Endothelial cell of hepatic sinusoid (primary cell): ENCODE measurements at regions not wholly inside any gene's neighbourhood (a gene's known extent, or its start where the extent isn't known, plus 50 kb on each side); places are given as distances from the start of the nearest gene placed in this dataset.
"Not testable (repeated sequence)": the region's sequence is repeated elsewhere in the genome, so short reads cannot be mapped to it uniquely, and the experiment has no call there.

Source experiments
- in situ Hi-C: cut with HindIII; loops from 2 replicates; pipeline ENCODE4 v1.10.0; 2017; ENCODE audit warnings: low sequenced_read_pairs

DNA sequence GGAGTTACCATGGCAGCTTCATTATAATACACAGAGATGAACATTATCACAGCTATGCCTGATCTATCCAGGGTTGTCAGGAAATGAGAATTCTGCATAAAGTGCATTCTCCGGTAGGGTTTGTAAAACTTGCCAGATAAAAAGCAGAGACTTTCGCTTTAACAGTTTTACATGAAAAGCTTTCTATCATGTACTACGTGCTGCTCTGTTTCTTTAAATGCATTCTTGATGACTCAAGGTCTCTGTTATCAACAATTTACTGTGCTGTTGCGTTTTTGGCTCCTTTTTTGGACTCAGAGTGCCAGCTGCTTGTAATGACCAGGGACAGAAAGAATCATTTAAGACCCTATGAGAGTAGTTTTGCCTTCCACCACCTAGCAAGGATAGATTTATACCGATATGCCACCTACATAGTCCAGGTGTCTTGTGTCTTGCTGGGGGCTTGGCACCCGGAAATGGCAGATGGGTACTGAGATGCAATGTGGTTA, 371.2 kb downstream of the BTG1 start:
- in situ Hi-C loops, result no loop called here

DNA sequence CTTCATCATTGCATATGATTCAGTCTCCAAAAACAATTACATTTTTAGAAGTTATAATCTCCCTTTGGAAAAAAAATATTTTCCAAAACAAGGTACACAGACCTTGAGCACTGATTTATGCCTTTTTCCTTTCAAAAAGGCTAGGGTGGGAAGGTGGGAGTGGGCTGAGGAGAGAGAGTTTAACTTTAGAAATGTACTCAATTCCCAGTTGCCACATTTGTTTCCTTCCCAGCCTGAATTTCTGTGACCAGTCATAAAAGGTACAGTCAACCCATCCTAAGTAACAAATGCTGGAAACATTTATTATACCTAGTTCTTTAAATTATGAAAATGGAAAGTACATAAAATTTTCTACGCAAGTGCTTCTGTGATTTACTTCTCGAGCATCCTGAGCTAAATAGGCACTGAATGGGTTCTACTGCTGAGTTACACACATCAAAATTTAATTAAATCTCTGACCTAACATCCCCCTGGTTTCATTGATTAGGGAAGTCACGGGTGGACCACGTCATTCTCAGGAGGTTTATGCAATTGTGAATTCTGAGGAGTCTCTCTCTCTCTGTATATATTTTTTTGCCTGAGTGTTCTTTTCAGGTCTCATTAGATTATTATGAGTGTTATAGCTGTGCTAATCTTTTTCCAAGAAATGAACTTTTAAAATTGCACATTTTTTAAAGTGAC, 371.8 kb downstream of the BTG1 start:
- in situ Hi-C loops, result no loop called here

DNA sequence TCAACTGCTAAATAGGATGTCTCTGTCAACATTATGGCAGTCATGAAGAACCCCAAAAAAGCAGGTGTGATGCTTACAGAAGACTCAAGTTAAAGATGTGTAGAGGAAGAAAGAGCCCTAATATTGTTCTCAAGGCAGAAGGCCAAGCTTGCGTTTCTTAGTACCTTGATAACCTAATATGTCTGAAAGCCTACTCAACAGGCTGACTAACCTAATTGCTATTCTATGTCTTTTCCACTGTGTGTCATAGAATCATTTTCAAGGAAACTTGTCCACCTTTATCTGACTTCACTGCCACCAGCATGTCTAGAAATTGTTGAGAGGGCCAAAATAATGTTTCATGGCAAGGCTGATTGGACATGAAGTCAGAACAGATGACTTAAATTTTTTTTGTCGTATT, 373.2 kb downstream of the BTG1 start:
- in situ Hi-C loops, result no loop called here

DNA sequence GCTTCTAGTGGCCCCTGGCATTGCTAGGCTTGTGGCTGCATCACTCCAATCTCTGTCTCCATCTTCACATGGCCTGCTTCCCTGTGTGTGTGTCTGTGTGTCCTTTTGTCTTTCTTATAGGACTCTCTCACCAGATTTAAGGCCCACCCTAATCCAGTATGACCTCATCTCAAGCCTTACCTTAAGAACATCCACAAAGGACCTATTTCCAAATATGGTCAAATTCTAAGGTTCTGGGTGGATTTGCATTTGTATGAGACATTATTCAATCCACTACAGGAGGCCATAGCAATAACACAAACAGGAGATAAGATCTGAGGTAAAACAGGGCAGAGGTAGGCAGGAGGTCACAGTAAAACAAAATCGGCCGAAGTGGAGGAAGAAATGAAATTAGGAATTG, 375.9 kb downstream of the BTG1 start:
- in situ Hi-C loops, result no loop called here

DNA sequence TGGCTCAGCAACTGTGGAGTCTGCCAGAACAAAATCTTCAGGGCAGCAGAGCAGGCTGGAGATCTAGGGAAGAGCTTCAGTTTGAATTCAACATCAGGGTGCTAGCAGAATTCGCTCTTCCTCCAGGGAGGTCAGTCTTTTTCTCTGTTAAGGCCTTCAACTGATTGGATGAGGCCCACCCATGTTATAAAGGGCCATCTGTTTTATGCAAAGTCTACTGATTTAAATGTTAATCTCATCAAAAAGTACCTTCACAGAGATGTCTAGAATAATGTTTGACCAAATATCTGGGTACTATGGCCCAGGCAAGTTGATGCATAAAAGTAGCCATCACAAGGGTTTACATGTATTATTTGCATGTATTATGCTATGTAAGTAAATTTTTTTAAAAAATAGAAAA, 378.4 kb downstream of the BTG1 start:
- in situ Hi-C loops, result no loop called here

DNA sequence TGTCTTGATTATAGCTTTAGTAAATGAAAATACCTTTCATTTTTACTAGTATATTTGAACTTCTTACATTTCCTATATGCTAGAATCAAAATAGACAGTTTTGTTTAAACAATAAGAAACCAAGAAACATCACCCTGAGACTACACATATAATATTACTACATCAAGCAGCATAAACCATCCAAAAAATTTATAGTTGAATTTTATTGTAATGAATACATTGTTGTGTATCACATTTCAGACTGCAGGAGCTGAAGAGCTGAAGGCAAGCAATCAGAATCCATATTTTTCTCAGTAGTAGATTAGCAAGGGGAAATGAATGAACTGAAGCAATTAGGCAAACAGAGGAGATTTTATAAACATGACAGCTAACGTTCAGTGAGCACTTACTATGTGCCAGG, 379.2 kb downstream of the BTG1 start:
- in situ Hi-C loops, result no loop called here

DNA sequence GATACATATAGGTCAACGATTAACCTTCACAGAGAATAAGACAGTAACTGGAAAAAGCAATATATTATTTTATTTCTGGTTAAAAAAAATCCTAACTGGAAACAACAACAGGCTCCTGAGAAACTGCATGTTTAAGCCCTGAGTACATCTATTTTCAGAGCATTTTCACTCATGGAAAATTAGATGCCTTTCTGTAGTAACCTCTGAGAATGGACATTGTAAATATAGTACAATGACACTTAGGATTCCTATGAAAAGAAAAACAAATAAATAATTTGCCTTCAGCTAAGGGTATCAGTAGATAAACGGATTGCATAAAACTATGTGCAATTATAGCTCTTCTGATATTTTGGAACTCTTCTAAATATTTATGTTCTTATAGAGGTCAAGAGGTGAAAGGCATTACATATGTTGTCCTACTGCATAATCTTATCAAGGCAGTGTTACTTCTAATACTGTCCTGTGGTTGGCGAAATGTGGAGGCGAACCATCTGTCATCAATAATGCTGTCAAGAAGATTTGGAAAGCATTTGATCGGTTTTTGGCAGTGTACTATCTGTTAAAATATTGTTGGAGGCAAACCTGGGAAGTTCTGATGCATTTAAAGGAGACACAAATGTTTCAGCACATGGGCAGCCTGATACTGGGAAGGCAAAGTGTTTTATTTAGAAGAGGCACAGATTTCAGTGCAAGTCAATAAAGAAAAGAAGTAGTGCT, 381.8 kb downstream of the BTG1 start:
- in situ Hi-C loops, result no loop called here

DNA sequence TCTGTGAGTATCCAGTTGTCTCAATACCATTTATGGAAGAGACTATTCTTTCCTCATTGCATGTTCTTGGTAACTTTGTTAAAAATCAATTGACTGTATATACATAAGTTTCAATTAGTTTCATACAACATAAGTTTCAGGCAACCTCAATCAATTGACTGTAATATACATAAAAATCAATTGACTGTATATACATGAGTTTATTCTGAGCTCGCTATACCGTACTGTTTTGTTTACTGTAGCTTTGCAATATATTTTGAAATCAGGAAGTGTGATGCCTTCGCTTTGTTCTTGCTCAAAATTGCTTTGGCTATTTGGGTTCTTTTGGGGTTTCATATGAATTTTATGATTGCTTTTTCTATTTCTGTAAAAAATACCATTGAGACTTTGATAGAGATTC, 392.0 kb downstream of the BTG1 start:
- in situ Hi-C loops, result no loop called here

DNA sequence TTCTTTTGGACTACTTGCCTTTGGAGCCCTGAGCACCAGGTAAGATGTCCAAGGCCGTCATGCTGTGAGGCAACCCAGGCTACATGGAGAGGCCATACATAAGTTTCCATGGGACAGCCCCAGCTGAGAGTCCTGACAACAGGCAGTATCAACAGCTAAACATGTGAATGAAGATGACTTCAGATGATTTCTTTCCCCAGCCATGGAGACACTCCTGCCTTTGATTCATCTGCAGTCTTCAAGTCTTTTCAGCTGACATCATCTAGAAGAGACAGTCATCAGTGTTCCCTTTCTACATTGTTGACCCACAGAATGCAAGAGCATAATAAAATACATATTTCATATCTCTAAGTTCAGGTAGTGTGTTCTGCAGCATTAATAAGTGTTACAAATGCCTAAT, 398.7 kb downstream of the BTG1 start:
- in situ Hi-C loops, result no loop called here

DNA sequence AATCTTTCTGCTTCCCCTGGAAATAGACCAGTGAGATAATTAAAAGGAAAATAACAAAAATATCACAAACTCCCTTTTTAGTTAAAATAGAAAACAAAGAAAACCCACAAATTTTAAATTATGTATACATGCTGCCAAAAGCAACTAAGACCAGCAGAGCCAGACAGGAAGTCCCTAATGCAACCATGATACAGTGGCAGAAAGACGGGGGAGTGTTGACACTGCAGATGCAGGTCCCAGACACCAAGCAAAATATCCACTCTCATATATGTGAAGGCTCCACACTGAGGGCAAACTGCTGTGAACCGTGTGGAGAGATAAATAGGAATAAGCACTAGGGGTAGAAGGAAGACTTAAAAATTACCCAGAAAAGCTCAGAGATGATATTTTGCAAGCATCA, 401.0 kb downstream of the BTG1 start:
- in situ Hi-C loops, result no loop called here

DNA sequence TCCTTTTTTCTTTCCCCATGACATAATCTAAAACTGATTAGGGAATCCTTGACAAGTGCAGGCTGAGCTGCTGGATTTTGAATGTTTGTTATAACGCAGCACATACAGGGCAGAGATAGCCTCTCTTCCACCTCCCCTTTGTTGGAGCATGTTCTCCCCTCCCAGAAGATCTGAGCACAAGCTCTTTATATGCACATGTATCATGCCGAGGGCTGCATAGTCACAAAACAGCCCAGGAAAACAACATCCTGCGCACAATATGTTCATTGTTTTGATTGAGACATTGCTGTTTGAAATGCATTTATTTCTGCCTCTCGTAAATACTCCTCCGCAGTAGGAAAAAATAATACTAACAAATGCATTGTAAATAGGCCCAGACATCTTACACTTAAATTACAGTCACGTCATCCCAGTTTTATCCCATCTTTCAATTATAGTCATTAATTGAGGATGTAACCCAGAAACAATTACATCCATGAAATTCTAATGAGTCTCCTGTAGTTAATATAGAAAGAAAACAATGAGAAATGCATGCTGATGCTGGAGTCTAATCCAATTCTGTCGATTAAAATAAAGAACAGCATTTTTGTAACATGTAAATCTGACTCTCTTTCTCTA, 401.8 kb downstream of the BTG1 start:
- in situ Hi-C loops, result no loop called here

DNA sequence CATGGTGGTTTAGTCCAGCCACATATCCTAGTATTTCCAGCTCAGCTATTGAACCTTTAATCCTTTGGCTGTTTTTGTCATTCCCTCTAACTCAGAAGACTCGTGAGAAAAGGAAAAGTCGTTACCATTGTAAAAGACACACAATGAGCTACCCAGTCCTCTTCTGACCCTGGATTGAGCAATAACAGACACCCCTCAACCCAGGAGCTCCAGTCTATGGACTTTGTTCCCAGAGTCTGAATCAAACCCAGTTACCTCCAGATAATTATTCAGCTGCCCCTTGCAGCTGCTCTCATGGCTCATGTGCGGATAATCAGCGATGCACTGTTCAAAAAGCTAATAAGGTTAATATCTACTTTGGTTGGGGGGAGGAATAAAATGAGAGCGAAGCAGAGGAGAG, 402.4 kb downstream of the BTG1 start:
- in situ Hi-C loops, result no loop called here

DNA sequence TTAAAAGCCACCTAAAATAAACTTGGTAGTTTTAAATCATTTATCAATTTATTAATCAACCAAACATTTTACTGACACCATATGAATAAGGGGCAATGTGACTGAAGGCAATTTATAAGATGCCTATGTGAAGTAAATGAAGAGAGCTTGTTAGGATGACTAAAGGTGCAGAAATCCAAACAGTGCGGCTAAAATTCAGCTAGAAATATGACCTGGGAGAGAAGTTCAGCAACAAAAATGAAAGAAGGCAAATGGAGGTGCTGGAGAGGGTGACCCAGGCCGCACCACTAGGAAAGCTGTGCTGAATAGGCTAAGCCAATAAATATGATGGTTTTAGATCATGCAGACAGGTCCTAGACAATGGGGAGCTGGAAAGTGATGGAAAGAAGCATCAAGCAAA, 403.7 kb downstream of the BTG1 start:
- in situ Hi-C loops, result no loop called here

DNA sequence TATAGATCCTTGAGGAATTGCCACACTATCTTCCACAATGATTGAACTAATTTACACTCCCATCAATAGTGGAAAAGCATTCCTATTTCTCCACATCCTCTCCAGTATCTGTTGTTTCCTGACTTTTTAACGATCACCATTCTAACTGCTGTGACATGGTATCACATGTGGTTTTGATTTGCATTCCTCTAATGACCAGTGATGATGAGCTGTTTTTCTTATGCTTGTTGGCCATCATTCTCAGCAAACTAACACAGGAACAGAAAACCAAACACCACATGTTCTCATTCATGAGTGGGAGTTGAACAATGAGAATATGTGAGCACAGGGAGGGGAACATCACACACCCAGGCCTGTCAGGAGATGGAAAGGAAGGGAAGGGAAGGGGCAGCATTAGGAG, 411.8 kb downstream of the BTG1 start:
- in situ Hi-C loops, result not testable (repeated sequence)

DNA sequence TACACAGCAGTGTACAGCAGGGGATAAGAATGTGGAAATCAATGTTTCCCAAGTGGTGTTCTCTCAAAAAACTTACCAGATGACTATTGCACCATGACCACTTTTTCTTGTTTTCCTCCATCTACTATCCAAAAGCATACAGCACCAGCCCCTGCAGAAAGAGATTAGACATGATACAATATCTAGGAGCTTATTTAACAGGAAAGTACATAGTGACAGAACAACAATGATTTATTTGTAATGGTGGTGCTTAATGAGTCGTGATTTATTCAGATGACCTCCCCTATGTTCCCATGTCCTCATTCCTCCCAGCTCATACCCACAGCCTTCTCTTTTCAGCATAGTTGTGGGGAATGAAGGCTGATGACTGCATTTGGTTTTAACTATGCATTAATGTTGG, 413.6 kb downstream of the BTG1 start:
- in situ Hi-C loops, result no loop called here

DNA sequence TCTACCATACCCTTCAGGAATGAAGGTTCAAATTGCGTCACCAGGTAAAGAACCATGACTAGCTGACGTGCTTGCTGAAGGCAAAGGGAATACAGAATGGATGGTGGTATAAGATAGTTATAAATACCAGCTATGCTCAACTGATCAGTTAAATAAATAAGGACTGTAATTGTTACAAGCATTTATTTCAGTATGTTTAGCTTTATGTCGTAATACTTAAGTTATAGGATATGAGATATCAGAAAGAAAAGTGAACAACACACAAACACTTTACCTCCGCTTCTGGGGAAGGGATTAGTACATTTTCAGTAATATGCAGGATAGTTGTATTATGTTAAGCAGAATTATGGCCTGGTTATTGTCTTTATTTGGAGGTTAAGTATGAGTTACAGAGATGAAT, 416.1 kb downstream of the BTG1 start:
- in situ Hi-C loops, result no loop called here

DNA sequence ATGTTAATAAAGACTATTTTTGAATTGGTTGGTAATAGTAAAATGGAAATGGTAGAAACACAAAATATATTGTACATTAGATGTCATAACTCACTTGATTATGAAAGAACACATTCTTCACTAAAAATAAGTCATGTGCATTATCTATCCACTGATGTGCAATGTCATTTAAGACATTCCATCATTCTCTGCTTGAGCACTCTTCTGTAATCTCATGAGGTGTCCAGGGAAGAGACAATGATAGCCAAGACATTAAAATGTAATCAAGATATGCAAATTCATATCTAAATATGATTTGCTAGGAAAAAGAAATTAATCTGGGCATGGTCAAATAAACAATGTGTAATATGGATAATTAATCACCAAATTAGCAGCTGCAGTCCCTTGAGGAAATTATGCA, 422.5 kb downstream of the BTG1 start:
- in situ Hi-C loops, result no loop called here

DNA sequence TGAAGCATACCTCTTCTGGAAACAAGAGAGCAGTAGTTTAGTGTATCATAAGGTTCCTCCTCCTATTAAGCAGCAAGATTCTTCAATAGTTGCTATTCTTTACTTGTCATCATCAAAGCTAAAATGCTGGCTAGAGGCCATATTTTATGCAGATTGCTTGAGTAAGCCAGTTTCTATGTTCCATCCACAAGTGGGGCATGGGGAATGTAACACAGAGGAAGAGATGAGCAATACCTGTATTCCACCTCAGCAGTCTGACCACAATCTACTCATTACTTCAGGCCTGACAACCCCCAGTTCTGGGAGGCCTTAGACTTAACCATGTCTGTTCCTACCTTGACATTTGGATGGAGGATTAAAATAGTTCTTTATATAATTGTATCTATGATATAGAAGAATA, 423.6 kb downstream of the BTG1 start:
- in situ Hi-C loops, result no loop called here

DNA sequence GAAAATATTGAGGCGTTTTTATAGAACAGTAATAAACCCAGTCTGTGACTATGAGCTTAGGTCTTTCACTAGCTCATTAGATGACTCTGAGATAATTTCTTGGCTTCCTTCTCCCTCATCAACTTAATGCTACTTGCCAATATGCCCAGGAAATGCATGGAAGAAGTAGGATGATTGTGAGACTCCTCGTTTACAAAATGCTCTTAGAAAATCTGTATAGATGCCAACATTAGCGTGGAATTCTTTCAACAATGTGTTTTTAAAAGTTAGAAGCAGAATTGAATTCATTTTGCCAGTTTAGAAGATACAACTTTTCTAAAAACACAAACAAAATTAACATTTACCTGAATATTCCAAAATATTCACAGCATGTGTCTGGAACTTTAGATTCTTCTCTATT, 424.6 kb downstream of the BTG1 start:
- in situ Hi-C loops, result no loop called here

DNA sequence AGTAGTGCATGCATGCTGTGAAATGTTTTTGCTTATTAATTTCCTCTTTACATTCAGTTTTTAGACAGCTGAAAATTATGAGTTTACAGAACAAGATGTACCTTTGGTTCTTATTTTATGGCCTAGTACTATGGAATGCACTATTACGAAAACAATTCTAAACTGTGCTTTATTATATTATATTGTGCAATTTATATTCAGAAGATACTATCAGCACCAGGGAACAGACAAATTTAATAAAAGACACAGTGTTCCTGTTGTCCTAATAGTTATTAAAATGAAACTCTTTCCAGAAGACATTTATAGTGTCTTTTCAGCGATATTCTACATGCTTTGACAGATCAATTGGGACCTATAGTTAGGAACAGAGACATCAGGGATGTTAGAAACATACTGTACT, 427.3 kb downstream of the BTG1 start:
- in situ Hi-C loops, result no loop called here

DNA sequence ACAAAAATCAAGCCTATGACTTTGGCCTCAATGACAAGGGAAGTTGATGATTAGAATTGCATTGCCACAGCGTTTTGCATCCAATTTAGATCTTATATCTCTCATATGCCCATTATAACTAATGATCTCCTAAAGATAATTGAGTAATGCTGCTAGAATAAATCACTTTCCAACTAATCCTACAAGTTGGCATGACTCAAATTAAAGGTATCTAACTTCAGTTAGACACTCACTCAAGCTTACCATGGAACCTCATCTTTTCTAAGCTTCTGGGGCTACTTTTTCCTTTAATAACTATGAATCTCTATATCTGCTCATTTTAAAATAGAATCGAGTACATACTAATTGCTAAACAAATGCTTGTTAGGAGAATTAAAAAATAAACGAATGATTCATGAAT, 427.8 kb downstream of the BTG1 start:
- in situ Hi-C loops, result no loop called here

DNA sequence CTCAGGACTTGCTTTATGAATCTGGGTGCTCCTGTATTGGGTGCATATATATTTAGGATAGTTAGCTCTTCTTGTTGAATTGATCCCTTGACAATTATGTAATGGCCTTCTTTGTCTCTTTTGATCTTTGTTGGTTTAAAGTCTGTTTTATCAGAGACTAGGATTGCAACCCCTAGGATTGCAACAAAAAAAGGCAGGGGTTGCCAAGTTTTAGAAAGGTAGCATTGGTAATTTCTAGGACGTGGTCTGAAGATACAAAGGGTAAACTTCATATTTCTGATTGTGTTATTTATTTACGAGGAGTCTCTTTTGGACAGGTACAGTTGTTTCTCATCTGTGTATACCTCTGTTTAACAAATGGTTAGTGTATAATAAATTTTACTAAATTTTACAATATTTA, 433.7 kb downstream of the BTG1 start:
- in situ Hi-C loops, result not testable (repeated sequence)
